RCC 7860 (cell line): ENCODE measurements at regions not wholly inside any gene's neighbourhood (a gene's known extent, or its start where the extent isn't known, plus 50 kb on each side); places are given as distances from the start of the nearest gene placed in this dataset.

Experiments used
- DNase-seq: peaks from one replicate; pipeline ENCODE4 v3.0.0-alpha.2; 2015; ENCODE audit warnings: low spot score
- FAIRE-seq: peaks from 2 replicates; lab custom pipeline; 2012; peaks lifted over from hg19 to GRCh38; lab: Jason Lieb, UNC

GRCh38 chr6:91611190-91611589 lies 1024.3 kb upstream of the MAP3K7 start:
- FAIRE-seq, result no peak
- DNase-seq, result no peak

GRCh38 chr6:91608428-91608827 lies 1021.6 kb upstream of the MAP3K7 start:
- DNase-seq (no peak), FAIRE-seq (no peak)

- DNase-seq, result no peak
- no peak for FAIRE-seq
Observed at GRCh38 chr6:91606148-91606901, 1019.5 kb upstream of the MAP3K7 start.

GRCh38 chr6:91600561-91600960 lies 1013.7 kb upstream of the MAP3K7 start:
- no peak for DNase-seq
- no peak for FAIRE-seq

- DNase-seq (no peak), FAIRE-seq (no peak)
Observed at GRCh38 chr6:91590191-91590590, 1003.3 kb upstream of the MAP3K7 start.

GRCh38 chr6:91580635-91581034 lies 993.8 kb upstream of the MAP3K7 start:
- FAIRE-seq (no peak), DNase-seq (no peak)

GRCh38 chr6:91575032-91575431 lies 988.2 kb upstream of the MAP3K7 start:
- DNase-seq, result no peak
- FAIRE-seq, result no peak

GRCh38 chr6:91573826-91574416 lies 987.0 kb upstream of the MAP3K7 start:
- DNase-seq, result no peak
- FAIRE-seq, result no peak

- no peak for FAIRE-seq
- no peak for DNase-seq
Observed at GRCh38 chr6:91572878-91573277, 986.0 kb upstream of the MAP3K7 start.

- FAIRE-seq, result no peak
- no peak for DNase-seq
Observed at GRCh38 chr6:91569071-91569470, 982.2 kb upstream of the MAP3K7 start.

GRCh38 chr6:91566467-91566866 lies 979.6 kb upstream of the MAP3K7 start:
- FAIRE-seq (no peak), DNase-seq (no peak)

- FAIRE-seq, result no peak
- no peak for DNase-seq
Observed at GRCh38 chr6:91565207-91565606, 978.3 kb upstream of the MAP3K7 start.

- DNase-seq (no peak), FAIRE-seq (no peak)
Observed at GRCh38 chr6:91562955-91563354, 976.1 kb upstream of the MAP3K7 start.

GRCh38 chr6:91560409-91560808 lies 973.5 kb upstream of the MAP3K7 start:
- DNase-seq (no peak), FAIRE-seq (no peak)

GRCh38 chr6:91540902-91541301 lies 954.0 kb upstream of the MAP3K7 start:
- DNase-seq, result no peak

GRCh38 chr6:91539456-91539855 lies 952.6 kb upstream of the MAP3K7 start:
- DNase-seq (no peak), FAIRE-seq (no peak)

More at GRCh38 chr6:91540902-91541301, 954.0 kb upstream of the MAP3K7 start:
- no peak for FAIRE-seq

GRCh38 chr6:91538622-91539021 lies 951.8 kb upstream of the MAP3K7 start:
- no peak for DNase-seq
- FAIRE-seq, result no peak

GRCh38 chr6:91534614-91535013 lies 947.7 kb upstream of the MAP3K7 start:
- DNase-seq (no peak), FAIRE-seq (no peak)

- no peak for DNase-seq
- no peak for FAIRE-seq
Observed at GRCh38 chr6:91523511-91523910, 936.6 kb upstream of the MAP3K7 start.

- no peak for DNase-seq
- FAIRE-seq, result no peak
Observed at GRCh38 chr6:91521999-91522398, 935.1 kb upstream of the MAP3K7 start.

GRCh38 chr6:91509711-91510110 lies 922.8 kb upstream of the MAP3K7 start:
- DNase-seq, result no peak
- FAIRE-seq, result no peak

- no peak for FAIRE-seq
- no peak for DNase-seq
Observed at GRCh38 chr6:91509039-91509438, 922.2 kb upstream of the MAP3K7 start.

- no peak for FAIRE-seq
- DNase-seq, result no peak
Observed at GRCh38 chr6:91506509-91506908, 919.6 kb upstream of the MAP3K7 start.
